ENCODE measurements at regions not wholly inside any gene's neighbourhood (a gene's known extent, or its start where the extent isn't known, plus 50 kb on each side); places are given as distances from the start of the nearest gene placed in this dataset.

GRCh38 chr21:28138272-28138671, 854.4 kb downstream of the LTN1 start:
- Histone ChIP-seq H3K27me3 (no peaks in the 10 kb centered on the region), H3K27ac (no peak overlapping the region), H3K36me3 (no peaks in the 10 kb centered on the region), H3K9me3 (no peaks in the 10 kb centered on the region), H3K4me1 (ENCODE audit: insufficient read depth) (peaks cover 6% of the 10 kb centered on the region), H3K4me3 (no peak overlapping the region)
- TF ChIP-seq EP300 (IDR thresholded peaks at IDR 0.05) (no peak), CTCF (IDR thresholded peaks at IDR 0.05) (no peak), POLR2A (IDR thresholded peaks at IDR 0.05) (no peak)
- intact Hi-C loops (cut with DNase I): no loop called here
- DNase-seq: no peak
- WGBS, 3 donors: 74 to 82% (median 81%) methylated on average over 2 of the region's 2 CpGs

GRCh38 chr21:28136656-28137255, 855.9 kb downstream of the LTN1 start:
- Histone ChIP-seq H3K36me3 (no peaks in the 10 kb centered on the region), H3K9me3 (no peaks in the 10 kb centered on the region), H3K27me3 (no peaks in the 10 kb centered on the region), H3K4me3 (no peak overlapping the region), H3K27ac (no peak overlapping the region), H3K4me1 (ENCODE audit: insufficient read depth) (no peaks in the 10 kb centered on the region)
- intact Hi-C loops (cut with DNase I): no loop called here
- WGBS, 3 donors: 78 to 94% (median 90%) methylated on average over 3 of the region's 3 CpGs
- TF ChIP-seq CTCF (IDR thresholded peaks at IDR 0.05) (no peak), POLR2A (IDR thresholded peaks at IDR 0.05) (no peak)
- no peak for DNase-seq

GRCh38 chr21:28135646-28136045, 857.0 kb downstream of the LTN1 start:
- intact Hi-C loops (cut with DNase I): no loop called here
- H3K27me3 ChIP-seq: no peaks in the 10 kb centered on the region
- no peaks in the 10 kb centered on the region for H3K4me1 ChIP-seq (ENCODE audit: insufficient read depth)
- DNase-seq: no peak
- H3K9me3 ChIP-seq: no peaks in the 10 kb centered on the region
- WGBS, 3 donors: 87 to 93% (median 92%) methylated on average over 2 of the region's 2 CpGs
- H3K4me3 ChIP-seq: no peak overlapping the region
- no peak overlapping the region for H3K27ac ChIP-seq
- no peaks in the 10 kb centered on the region for H3K36me3 ChIP-seq
- TF ChIP-seq POLR2A (IDR thresholded peaks at IDR 0.05) (no peak), EP300 (IDR thresholded peaks at IDR 0.05) (no peak), CTCF (IDR thresholded peaks at IDR 0.05) (no peak)

- H3K4me1 ChIP-seq (ENCODE audit: insufficient read depth): no peaks in the 10 kb centered on the region
- 49 to 90% (median 87%) methylated on average over 2 of the region's 2 CpGs for WGBS, 3 donors
- TF ChIP-seq EP300 (IDR thresholded peaks at IDR 0.05) (no peak), POLR2A (IDR thresholded peaks at IDR 0.05) (no peak), CTCF (IDR thresholded peaks at IDR 0.05) (no peak)
Measured at GRCh38 chr21:28133116-28133515, 859.6 kb downstream of the LTN1 start.

More at GRCh38 chr21:28133116-28133515, 859.6 kb downstream of the LTN1 start:
- Histone ChIP-seq H3K27ac (no peak overlapping the region), H3K27me3 (no peaks in the 10 kb centered on the region), H3K36me3 (no peaks in the 10 kb centered on the region), H3K4me3 (no peak overlapping the region), H3K9me3 (no peaks in the 10 kb centered on the region)
- intact Hi-C loops (cut with DNase I): no loop called here
- DNase-seq: no peak
